Uterus (tissue), 2 donors: ENCODE measurements at regions not wholly inside any gene's neighbourhood (a gene's known extent, or its start where the extent isn't known, plus 50 kb on each side); places are given as distances from the start of the nearest gene placed in this dataset.

Experiments used
- CTCF ChIP-seq, 4 experiments: fragments of 200-600 bp in 2 of 4; fragments of 450-650 bp in 2 of 4; sonication (generic) in 2 of 4; IDR thresholded peaks; one replicate each; pipeline ENCODE4 v1.5.1; 2016 to 2019; ENCODE audit warnings: antibody characterized with exemption in 4 of 4, mild to moderate bottlenecking in 2 of 4, moderate library complexity in 1 of 4
- POLR2A ChIP-seq, 2 donors: fragments of 450-650 bp; IDR thresholded peaks; one replicate each; pipeline ENCODE4 v1.6.1; 2016; ENCODE audit warnings: antibody characterized with exemption in 2 of 2, mild to moderate bottlenecking in 1 of 2, moderate library complexity in 1 of 2

- no peak for TF ChIP-seq CTCF (IDR thresholded peaks at IDR 0.05)
- TF ChIP-seq POLR2A (IDR thresholded peaks at IDR 0.05) = no peak
These were observed 882.9 kb upstream of the B3GALT2 start for GRCh38 chr1:194069168-194069830.
